ENCODE measurements at regions not wholly inside any gene's neighbourhood (a gene's known extent, or its start where the extent isn't known, plus 50 kb on each side); places are given as distances from the start of the nearest gene placed in this dataset.

- Histone ChIP-seq H3K23ac (ENCODE audit: insufficient read length, low read depth, low read length) (no peak overlapping the region), H4K91ac (ENCODE audit: insufficient read length, low read depth, low read length) (no peak overlapping the region), H3K79me1 (ENCODE audit: insufficient read depth, low read depth, low read length, poor library complexity, severe bottlenecking) (no peaks in the 10 kb centered on the region), H3K4me1 (ENCODE audit: insufficient read depth, low read length) (no peaks in the 10 kb centered on the region), H3K4ac (ENCODE audit: low read depth, low read length) (no peak overlapping the region), H3K27me3 (ENCODE audit: insufficient read depth, low read length) (no peaks in the 10 kb centered on the region), H3K79me2 (ENCODE audit: insufficient read depth, low read length) (no peaks in the 10 kb centered on the region), H4K5ac (ENCODE audit: insufficient read length, low read depth, low read length) (no peak overlapping the region), H2BK5ac (ENCODE audit: insufficient read length, low read length) (no peak overlapping the region), H4K8ac (replicated peaks; ENCODE audit: insufficient read length, low read depth, low read length) (no peak overlapping the region), H2AFZ (ENCODE audit: low read length) (no peak overlapping the region), H3K56ac (ENCODE audit: insufficient read length, low read depth, low read length) (no peak overlapping the region), H3K9ac (ENCODE audit: extremely low read depth, insufficient read length, low read length) (no peak overlapping the region), H3K27ac (ENCODE audit: insufficient read length, low read depth, low read length) (no peak overlapping the region), H3K18ac (ENCODE audit: insufficient read length, low read depth, low read length) (no peak overlapping the region), H4K20me1 (ENCODE audit: control insufficient read depth, insufficient read depth, insufficient read length) (no peaks in the 10 kb centered on the region), H2BK15ac (ENCODE audit: low read depth, low read length) (no peak overlapping the region), H2AK5ac (ENCODE audit: insufficient read length, low read length) (no peak overlapping the region), H3T11ph (ENCODE audit: low read length) (no peak overlapping the region), H3K14ac (ENCODE audit: insufficient read depth, low read length) (no peak overlapping the region), H2BK12ac (ENCODE audit: insufficient read length, low read depth, low read length) (no peak overlapping the region), H3K9me3 (ENCODE audit: control insufficient read depth, low read depth, low read length) (no peaks in the 10 kb centered on the region), H2BK120ac (ENCODE audit: low read depth, low read length, poor library complexity, severe bottlenecking) (no peak overlapping the region), H3K4me2 (ENCODE audit: insufficient read depth, insufficient read length, low read length) (no peak overlapping the region), H3K23me2 (ENCODE audit: insufficient read length, low read depth, low read length, poor library complexity, severe bottlenecking) (no peaks in the 10 kb centered on the region), H2BK20ac (ENCODE audit: low read depth, low read length, poor library complexity, severe bottlenecking) (no peak overlapping the region)
- Mint-ChIP-seq H3K27ac (no peak overlapping the region), H3K4me3 (no peak overlapping the region), H3K36me3 (ENCODE audit: insufficient read depth in 1 of 3, low read depth in 3 of 3) (no peaks in the 10 kb centered on the region), H3K9me3 (peaks cover 0 to 6% of the 10 kb centered on the region in 2 experiments; a peak in 1 of 5 replicates), H3K27me3 (ENCODE audit: low read depth) (peaks cover 2% of the 10 kb centered on the region; the same call in 1 of the 2 replicates), H3K4me1 (no peaks in the 10 kb centered on the region)
- no peak for DNase-seq
- WGBS (ENCODE audit: extremely low coverage, insufficient read length, low lambda C conversion rate), result no CpG with 5 or more reads among the region's 3 CpGs
- TF ChIP-seq CTCF (conservative IDR thresholded peaks at IDR 0.05), result no peak
Measured at GRCh38 chr6:79842376-79843040, 104.8 kb downstream of the ELOVL4 start.

Measured in H9 (cell line).